Panc1 (cell line): ENCODE measurements at regions not wholly inside any gene's neighbourhood (a gene's known extent, or its start where the extent isn't known, plus 50 kb on each side); places are given as distances from the start of the nearest gene placed in this dataset.

Source experiments
- TCF7L2 ChIP-seq: IDR thresholded peaks from 2 replicates; pipeline ENCODE4 v1.6.1; 2011; ENCODE audit warnings: mild to moderate bottlenecking, low read depth, low read length, inconsistent platforms
- TF ChIP-seq, protein P1 (sequence below): fragments of 450-650 bp; IDR thresholded peaks from 2 replicates; pipeline ENCODE4 v1.5.1; 2017; ENCODE audit warnings: mild to moderate bottlenecking

- TF ChIP-seq, protein P1, sequence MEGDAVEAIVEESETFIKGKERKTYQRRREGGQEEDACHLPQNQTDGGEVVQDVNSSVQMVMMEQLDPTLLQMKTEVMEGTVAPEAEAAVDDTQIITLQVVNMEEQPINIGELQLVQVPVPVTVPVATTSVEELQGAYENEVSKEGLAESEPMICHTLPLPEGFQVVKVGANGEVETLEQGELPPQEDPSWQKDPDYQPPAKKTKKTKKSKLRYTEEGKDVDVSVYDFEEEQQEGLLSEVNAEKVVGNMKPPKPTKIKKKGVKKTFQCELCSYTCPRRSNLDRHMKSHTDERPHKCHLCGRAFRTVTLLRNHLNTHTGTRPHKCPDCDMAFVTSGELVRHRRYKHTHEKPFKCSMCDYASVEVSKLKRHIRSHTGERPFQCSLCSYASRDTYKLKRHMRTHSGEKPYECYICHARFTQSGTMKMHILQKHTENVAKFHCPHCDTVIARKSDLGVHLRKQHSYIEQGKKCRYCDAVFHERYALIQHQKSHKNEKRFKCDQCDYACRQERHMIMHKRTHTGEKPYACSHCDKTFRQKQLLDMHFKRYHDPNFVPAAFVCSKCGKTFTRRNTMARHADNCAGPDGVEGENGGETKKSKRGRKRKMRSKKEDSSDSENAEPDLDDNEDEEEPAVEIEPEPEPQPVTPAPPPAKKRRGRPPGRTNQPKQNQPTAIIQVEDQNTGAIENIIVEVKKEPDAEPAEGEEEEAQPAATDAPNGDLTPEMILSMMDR, result no peak
- TF ChIP-seq TCF7L2, result no peak
These were observed 765.6 kb downstream of the PLOD2 start for GRCh38 chr3:145395421-145395820.
